NCI-H2227 (cell line): ENCODE measurements at regions not wholly inside any gene's neighbourhood (a gene's known extent, or its start where the extent isn't known, plus 50 kb on each side); places are given as distances from the start of the nearest gene placed in this dataset.

Source experiments
- DNase-seq: peaks from one replicate; lab custom pipeline; 2025; ENCODE audit not compliant: unreplicated experiment; lab: John Stamatoyannopoulos, UW

GRCh38 chr9:108681851-108682590 lies 173.8 kb downstream of the ACTL7B start:
- no peak for DNase-seq

- DNase-seq = no peak
These were observed 174.8 kb downstream of the ACTL7B start for GRCh38 chr9:108680946-108681345.

- DNase-seq = no peak
These were observed 178.0 kb downstream of the ACTL7B start for GRCh38 chr9:108677776-108678175.

- DNase-seq = no peak
These were observed 179.4 kb downstream of the ACTL7B start for GRCh38 chr9:108676355-108676754.

GRCh38 chr9:108675708-108676107 lies 180.1 kb downstream of the ACTL7B start:
- DNase-seq = no peak

- DNase-seq = no peak
These were observed 180.8 kb downstream of the ACTL7B start for GRCh38 chr9:108674766-108675530.

GRCh38 chr9:108673386-108673785 lies 182.4 kb downstream of the ACTL7B start:
- no peak for DNase-seq

- no peak for DNase-seq
These were observed 183.2 kb downstream of the ACTL7B start for GRCh38 chr9:108672475-108673190.

GRCh38 chr9:108671794-108672193 lies 184.0 kb downstream of the ACTL7B start:
- DNase-seq = no peak

- DNase-seq = no peak
These were observed 184.6 kb downstream of the ACTL7B start for GRCh38 chr9:108671176-108671575.

- no peak for DNase-seq
These were observed 186.8 kb downstream of the ACTL7B start for GRCh38 chr9:108668938-108669335.

GRCh38 chr9:108668191-108668937 lies 187.4 kb downstream of the ACTL7B start:
- no peak for DNase-seq

- DNase-seq = no peak
These were observed 189.5 kb downstream of the ACTL7B start for GRCh38 chr9:108666240-108666784.

- DNase-seq = no peak
These were observed 190.1 kb downstream of the ACTL7B start for GRCh38 chr9:108665521-108666239.

- DNase-seq = no peak
These were observed 191.2 kb downstream of the ACTL7B start for GRCh38 chr9:108664309-108665255.

- no peak for DNase-seq
These were observed 192.4 kb downstream of the ACTL7B start for GRCh38 chr9:108663422-108663821.

GRCh38 chr9:108662956-108663355 lies 192.8 kb downstream of the ACTL7B start:
- DNase-seq = no peak

- no peak for DNase-seq
These were observed 193.5 kb downstream of the ACTL7B start for GRCh38 chr9:108662091-108662875.
